ENCODE measurements at regions not wholly inside any gene's neighbourhood (a gene's known extent, or its start where the extent isn't known, plus 50 kb on each side); places are given as distances from the start of the nearest gene placed in this dataset.
"Not testable (repeated sequence)": the region's sequence is repeated elsewhere in the genome, so short reads cannot be mapped to it uniquely, and the experiment has no call there.

DNA sequence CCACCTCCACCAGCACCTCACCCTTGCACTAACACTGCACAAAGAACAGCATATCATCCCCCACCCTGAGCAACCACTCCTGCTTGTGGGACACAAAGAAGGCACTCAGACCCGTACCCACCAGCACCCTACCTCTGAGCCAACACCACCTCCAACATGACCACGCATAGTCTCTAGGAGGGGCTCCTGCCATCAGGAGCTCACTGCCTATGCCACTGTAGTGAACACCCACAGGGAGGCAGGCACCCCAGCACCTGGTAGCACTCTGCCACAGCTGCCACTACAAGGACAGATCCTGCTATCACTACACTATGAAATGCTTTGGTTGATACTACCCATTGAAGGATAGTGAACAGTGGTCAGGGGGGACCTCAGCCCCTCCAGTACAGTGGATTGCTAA is 395.6 kb upstream of the GRAMD2B start:
- H3K4me3 ChIP-seq (replicated peaks; ENCODE audit: low read depth, low read length) = no peak overlapping the region
- TF ChIP-seq, protein P1, sequence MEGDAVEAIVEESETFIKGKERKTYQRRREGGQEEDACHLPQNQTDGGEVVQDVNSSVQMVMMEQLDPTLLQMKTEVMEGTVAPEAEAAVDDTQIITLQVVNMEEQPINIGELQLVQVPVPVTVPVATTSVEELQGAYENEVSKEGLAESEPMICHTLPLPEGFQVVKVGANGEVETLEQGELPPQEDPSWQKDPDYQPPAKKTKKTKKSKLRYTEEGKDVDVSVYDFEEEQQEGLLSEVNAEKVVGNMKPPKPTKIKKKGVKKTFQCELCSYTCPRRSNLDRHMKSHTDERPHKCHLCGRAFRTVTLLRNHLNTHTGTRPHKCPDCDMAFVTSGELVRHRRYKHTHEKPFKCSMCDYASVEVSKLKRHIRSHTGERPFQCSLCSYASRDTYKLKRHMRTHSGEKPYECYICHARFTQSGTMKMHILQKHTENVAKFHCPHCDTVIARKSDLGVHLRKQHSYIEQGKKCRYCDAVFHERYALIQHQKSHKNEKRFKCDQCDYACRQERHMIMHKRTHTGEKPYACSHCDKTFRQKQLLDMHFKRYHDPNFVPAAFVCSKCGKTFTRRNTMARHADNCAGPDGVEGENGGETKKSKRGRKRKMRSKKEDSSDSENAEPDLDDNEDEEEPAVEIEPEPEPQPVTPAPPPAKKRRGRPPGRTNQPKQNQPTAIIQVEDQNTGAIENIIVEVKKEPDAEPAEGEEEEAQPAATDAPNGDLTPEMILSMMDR (IDR thresholded peaks at IDR 0.05; ENCODE audit: low read depth, low read length, missing control alignments) = no peak
- no peak for DNase-seq (ENCODE audit: extremely low read depth, low read depth)

DNA sequence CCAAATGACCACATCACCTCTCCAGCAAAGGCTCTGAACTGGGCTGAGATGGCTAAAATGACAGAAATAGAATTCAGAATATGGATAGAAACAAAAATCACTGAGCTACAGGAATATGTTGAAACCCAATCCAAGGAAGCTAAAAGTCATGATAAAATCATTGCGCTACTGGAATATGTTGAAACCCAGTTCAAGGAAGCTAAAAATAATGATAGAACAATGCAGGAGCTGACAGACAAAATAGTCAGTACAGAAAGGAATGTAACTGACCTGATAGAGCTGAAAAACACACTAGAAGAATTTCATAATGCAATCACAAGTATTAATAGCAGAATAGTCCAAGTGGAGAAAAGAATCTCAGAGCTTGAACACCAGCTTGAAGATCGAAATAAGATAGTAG is 394.9 kb upstream of the GRAMD2B start:
- TF ChIP-seq, protein P1 (IDR thresholded peaks at IDR 0.05; ENCODE audit: low read depth, low read length, missing control alignments) = no peak
- H3K4me3 ChIP-seq (replicated peaks; ENCODE audit: low read depth, low read length) = no peak overlapping the region
- no peak for DNase-seq (ENCODE audit: extremely low read depth, low read depth)

DNA sequence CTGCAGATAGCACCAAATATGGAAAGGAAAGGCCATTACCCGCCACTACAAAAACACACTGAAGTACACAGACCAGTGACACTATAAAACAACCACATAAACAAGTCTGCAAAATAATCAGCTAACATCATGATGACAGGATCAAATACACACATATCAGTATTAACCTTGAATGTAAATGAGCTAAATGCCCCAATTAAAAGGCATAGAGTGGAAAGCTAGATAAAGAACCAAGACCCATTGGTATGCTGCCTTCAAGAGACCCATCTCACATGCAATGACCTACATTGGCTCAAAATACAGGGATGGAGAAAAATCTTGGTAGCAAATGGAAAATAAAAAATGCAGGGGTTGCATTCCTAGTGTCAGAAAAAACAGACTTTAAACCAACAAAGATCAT is 393.9 kb upstream of the GRAMD2B start:
- H3K4me3 ChIP-seq (replicated peaks; ENCODE audit: low read depth, low read length); DNase-seq (ENCODE audit: extremely low read depth, low read depth): not testable (repeated sequence)

DNA sequence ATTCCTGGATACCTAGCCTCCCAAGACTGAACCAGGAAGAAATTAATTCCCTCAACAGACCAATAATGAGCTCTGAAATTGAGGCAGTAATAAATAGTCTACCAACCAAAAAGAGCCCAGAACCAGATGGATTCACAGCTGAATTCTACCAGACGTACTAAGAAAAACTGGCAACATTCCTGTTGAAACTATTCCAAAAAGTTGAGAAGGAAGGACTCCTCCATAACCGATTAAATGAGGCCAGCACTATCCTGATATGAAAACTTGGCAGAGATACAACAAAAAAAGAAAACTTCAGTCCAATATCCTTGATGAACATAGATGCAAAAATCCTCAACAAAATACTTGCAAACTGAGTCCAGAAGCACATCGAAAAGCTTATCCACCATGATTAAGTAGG is 392.5 kb upstream of the GRAMD2B start:
- no peak overlapping the region for H3K4me3 ChIP-seq (replicated peaks; ENCODE audit: low read depth, low read length)
- DNase-seq (ENCODE audit: extremely low read depth, low read depth) = no peak
- TF ChIP-seq, protein P1 (IDR thresholded peaks at IDR 0.05; ENCODE audit: low read depth, low read length, missing control alignments) = no peak

DNA sequence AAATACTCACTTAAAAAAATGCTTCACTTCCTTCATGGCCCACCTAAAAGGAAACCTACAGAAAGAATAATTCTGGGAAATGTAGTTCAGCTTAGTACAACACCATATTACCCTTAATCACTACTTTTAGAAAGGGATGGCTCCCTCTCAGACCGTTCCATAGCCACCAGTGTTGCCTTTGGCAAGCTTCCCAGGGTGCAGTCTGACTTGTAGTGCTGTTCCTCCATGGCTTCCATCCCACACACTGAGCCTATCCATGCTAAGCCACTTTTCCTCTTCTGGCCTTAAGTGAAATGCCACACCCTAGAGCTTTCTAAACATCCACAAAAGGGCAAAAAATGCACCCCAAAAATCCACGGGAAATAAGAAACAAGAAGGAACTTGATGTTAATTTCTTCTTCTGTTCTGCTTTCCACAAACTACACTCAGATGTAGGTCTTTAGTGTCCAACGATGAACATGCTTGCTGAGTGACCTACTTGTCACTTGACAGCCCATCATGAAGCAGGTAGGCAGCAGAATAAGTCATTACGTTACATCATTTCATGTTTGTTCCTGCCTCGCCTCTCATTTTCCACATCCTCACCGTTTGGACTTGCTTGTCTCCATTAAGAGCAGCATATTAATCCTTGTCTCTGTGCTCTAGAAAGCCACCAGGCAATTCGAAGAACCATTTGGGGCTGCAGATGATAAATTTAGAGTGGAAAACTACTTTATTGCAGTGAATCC is 391.1 kb upstream of the GRAMD2B start:
- TF ChIP-seq, protein P1 (IDR thresholded peaks at IDR 0.05; ENCODE audit: low read depth, low read length, missing control alignments) = no peak
- peak; percentile 53 for DNase-seq (ENCODE audit: extremely low read depth, low read depth)
- no peak overlapping the region for H3K4me3 ChIP-seq (replicated peaks; ENCODE audit: low read depth, low read length)

DNA sequence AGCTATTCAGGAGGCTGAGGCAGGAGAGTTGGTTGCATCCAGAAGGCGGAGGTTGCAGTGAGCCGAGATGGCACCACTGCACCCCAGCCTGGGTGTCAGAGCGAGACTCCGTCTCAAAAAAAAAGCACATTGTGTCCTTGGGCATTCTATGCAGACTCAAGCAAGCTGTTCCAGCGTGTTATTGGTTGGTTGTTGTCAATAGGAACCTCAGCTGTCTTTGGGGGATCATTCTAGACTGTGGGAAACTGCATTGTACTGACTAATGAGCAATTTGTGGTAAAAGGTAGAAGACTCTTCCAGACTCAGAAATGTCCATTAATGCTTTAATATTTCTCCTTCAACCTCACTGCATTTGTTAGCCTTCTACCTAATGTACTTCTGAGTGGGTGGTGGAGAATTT is 379.5 kb upstream of the GRAMD2B start:
- no peak overlapping the region for H3K4me3 ChIP-seq (replicated peaks; ENCODE audit: low read depth, low read length)
- TF ChIP-seq, protein P1 (IDR thresholded peaks at IDR 0.05; ENCODE audit: low read depth, low read length, missing control alignments) = no peak
- no peak for DNase-seq (ENCODE audit: extremely low read depth, low read depth)

DNA sequence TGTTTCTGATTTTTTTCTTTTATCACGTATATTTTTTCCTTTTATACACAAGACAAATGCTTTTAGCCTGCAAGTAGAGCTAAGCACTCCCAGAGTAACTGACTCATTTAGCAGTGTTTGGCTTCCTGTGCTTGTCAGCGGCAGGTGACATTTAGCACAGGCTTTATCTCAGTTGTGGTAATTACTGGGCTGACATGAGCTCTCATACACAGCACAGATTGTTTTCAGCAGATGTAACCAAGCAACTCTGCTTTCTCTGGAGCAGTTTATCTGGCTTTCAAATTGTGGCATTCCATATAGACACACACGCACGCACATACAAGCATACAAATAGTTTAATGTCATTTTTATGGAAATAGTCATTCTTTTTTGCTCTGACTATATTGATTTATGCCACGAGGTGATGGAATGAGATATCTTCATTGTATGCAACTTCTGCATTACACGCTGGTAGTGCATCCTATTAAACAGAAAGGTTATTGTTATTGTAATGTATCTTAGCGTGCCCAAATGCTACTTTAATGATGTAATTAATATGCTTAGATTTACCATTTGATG is 379.0 kb upstream of the GRAMD2B start:
- no peak overlapping the region for H3K4me3 ChIP-seq (replicated peaks; ENCODE audit: low read depth, low read length)
- TF ChIP-seq, protein P1 (IDR thresholded peaks at IDR 0.05; ENCODE audit: low read depth, low read length, missing control alignments) = no peak
- DNase-seq (ENCODE audit: extremely low read depth, low read depth) = peak; percentile 77
